ENCODE measurements at regions not wholly inside any gene's neighbourhood (a gene's known extent, or its start where the extent isn't known, plus 50 kb on each side); places are given as distances from the start of the nearest gene placed in this dataset.

DNA sequence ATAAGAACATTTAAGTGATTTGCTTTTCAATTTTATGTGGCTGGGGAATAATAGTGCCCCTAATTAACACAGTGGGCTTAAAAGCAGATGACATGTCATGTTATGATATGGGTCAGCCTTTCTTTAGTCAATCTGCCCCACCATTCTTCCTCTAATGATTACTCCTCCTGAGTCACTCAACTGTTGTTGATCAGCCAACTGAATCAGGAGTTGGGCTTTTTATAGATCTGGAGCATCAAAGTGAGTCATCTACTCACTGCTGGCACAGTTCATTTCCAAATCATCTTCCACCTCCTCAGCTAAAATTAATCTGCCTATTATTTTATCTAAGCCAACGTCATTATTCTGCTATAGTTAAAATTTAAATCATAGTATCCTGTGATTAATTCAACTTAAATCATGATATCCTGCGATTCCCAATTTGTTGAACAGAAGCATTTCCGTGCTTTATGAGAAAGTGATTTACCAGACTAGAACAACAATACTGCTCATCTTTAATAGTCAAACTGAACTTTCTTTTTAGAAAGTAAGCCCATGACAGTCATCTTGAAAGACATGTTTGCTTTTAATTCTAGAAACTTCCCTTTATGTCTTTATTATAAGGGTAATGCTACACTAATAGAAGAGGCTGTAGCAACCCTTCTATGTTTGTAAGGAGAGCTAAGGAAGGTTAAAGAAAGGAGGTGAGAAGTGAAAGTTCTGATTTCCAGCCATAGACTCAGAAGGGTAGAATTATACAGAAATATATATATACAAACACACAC, 551.4 kb downstream of the TBC1D4 start:
- no peak for DNase-seq

DNA sequence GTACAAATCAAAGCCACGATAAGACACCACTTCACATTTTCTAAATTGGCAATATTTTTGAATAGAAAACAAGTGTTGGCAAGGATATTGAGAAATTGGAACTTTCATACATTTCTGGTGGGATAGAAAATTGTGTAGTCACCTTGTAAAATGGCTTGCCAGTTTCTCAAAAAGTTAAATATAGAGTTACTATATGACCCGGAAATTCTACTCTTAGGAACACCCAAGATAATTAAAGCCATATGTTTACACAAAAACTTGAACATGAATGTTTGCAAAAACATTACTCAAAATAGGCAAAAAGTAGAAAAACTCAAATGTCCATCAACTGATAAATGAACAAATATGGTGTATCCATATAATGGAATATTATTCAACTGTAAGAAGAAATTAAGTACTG, 552.5 kb downstream of the TBC1D4 start:
- DNase-seq: no peak

DNA sequence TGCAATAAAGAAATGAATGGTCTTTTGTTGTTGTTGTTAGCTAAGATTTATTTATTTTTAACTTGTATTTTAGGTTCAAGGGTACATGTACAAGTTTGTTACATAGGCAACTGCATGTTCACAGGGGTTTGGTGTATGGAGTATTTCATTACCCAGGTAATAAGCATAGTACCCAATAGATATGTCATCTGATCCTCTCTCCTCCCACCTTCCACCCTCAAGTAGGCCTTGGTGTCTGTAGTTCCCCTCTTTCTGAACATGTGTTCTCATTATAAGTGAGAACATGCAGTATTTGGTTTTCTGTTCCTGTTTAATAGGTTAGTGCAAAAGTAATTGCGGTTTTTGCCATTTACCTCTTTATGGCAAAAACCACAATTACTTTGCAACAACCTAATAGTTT, 554.1 kb downstream of the TBC1D4 start:
- no peak for DNase-seq

DNA sequence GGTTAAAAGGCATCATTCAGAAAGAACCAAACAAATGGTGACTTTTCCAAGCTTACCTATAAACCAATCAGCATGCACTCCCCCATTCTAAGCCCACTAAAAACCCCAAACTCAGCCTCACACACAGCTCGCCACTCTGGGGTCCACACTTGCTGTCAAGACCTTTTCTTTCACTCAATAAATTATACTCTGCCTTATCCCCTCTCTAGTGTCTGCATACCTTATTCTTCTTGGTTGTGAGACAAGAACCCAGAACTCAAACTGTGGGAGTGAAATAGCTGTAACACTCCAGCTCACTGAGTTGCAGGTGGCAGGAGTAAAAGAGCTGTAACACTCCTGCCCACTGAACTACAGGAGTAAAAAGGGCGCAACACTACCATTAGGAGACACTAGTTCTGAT, 559.0 kb downstream of the TBC1D4 start:
- DNase-seq: no peak

DNA sequence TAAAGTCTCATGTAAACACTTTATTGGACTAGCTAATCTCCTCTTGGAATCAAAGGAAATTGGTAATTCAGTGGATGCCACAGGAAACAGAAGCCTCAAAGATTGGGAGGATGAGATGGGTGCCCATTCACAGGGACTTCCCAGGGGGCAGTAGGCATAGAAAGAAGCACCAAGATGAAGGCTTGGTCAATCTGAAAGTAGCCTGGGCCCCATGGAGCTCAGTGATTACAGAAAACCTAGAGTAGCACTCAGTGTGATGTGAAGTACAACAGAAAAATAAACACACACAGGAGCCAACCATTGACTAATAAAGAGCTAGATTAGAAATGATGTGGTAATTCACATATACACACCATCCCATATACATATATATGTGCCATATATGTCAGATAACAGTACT, 560.6 kb downstream of the TBC1D4 start:
- DNase-seq: no peak

DNA sequence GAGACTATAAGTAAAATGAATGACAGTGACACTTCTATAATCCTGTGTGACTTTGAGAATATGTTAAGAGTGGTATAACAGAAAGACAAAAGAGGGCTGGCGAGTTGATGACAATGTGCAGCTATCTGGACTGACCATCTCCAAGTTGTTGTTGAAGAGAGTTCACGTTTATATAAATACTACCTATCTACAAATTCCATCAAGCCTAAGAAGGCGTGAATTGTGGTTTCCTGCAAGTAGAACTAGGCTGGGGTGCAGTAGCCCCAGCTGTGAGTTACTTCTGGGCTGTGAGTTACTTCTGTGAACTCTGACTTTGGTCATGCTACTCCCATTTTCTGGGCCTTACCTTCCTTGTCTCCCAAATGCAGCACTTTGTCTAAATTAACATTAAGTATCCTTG, 561.0 kb downstream of the TBC1D4 start:
- no peak for DNase-seq

DNA sequence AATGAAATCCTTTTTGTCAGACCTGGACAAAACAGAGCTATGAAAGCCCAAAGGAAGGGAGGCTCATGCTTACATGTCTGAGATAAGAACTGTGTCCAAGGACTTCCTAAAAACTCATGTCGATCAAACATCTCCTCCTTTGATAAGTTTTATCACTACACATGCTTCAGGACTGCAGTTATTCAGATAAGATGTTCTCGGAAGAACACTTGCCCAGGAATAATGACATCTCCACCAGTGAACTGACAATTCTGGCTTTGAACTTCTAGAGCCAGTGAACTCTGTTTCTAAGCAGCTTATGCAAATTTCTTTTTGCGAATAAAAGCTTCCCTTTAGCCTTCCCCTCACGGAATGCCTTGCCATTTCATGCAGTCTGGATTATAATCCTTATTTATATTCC, 561.6 kb downstream of the TBC1D4 start:
- no peak for DNase-seq

DNA sequence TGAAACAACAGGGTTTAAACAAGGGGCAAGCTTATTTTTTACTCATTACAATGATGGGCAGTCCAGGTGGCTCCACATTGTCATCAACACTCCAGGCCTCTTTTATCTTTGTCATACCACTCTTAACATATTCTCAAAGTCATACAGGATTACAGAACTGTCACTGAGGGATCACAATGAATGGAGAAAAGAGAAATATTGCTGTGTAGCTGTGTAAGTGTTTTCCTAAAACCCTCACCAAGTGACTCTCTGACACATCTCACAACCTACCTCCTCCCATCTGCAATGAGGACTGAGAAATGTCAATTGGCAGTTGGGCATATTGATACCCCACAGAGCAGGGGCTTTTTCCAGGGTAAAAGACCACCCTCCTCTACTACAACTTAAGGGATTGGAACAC, 562.1 kb downstream of the TBC1D4 start:
- DNase-seq: no peak

DNA sequence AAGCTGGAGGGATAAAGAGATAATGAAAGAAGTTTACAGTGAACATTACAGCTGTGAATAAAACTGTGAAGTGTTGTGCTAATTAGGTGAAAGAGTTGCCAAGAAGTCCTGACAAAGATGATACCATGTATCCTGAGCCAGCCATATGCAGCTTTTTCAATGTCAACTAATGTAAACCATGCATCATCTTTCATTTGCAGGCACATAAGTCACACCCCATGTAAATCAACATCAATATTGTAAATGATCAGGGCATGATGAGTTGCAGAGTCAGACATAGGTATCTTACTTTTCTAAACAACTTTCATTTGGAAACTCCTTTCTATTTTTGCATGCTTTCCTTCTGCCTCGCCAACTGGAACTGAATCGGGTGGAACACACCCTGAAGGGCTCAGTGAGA, 569.1 kb downstream of the TBC1D4 start:
- no peak for DNase-seq

DNA sequence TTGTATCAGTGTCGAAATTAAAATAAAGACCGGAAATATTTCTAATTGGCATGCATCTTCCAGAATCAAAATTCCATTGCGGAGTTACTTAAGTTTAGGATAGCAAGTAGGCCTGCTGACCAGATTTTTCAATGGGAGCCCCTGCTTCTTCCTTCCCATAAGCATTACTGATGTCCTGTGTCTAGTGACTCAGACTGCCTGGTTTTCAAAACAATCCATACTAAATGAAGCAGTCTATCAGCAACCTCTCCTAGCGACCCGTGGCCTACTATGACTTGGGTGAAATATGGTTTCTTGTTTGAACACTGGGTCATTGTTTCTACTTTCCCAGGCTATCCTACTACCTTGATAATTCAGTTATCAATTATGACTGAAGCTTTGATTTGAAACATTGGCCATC, 571.6 kb downstream of the TBC1D4 start:
- DNase-seq: no peak

DNA sequence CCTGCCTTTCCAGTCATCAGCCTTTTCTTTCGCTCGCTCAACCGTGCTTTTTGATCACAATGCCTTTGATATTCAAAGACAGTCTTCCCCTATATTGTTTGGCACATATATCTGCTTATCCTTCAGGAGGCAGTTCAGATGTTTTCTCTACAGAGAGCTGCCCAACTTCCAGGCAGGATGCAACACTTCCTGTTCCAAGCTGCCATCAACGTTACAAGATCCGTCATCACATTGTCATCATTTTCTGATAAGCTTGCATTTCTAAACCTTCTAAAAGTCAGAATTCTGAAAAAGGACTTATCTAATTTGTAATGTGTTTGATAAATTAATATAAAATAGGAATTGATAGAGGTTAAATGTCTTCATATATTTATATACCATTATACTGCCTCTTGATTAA, 574.2 kb downstream of the TBC1D4 start:
- DNase-seq: no peak

DNA sequence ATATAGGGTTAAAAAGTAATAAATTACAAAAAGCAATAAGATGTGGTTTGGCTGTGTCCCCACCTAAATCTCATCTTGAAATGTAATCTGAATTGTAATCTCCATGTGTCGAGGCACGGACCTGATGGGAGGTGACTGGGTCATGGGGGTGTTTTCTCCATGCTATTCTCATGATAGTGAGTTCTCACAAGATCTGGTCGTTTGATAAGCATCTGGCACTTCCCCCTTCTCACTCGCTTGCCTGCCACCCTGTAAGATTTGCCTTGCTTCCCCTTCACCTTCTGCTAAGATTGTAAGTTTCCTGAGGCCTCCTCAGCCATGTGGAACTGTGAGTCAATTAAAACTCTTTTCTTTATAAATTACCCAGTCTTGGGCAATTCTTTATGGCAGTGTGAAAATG, 577.4 kb downstream of the TBC1D4 start:
- no peak for DNase-seq

DNA sequence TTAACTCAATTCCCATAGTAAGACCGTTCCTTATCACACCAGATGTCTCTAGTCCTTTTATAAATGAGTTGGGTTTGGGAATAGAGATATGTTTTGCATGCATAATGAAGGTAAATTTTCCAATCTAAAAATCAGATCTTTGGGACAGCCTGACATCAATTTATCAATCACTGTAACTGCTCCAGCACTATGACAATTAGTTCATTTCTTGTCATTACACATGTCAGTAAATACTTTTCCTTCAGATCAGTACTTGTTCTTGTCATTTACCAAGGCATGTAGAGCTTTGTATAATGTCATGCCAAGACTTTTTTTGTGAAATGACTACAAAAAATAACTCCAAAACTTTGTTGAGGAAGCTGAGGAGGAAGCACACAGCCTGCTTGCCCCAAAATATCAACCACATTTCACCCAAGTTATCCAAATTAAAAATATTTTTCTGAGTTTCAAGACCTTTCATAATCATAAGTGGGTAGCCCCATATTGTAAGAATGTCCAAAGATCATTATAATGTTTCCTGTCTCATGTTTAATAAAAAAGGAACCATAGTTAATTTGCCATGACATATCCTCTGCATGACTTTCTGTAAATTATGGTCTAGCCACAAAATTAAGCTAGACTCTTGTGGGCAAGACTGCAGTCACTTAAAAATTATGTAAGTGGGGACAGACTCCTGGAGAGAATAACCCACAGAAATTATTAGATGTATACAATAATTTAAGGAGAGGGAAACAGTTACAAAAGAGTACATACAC, 586.8 kb downstream of the TBC1D4 start:
- no peak for DNase-seq

DNA sequence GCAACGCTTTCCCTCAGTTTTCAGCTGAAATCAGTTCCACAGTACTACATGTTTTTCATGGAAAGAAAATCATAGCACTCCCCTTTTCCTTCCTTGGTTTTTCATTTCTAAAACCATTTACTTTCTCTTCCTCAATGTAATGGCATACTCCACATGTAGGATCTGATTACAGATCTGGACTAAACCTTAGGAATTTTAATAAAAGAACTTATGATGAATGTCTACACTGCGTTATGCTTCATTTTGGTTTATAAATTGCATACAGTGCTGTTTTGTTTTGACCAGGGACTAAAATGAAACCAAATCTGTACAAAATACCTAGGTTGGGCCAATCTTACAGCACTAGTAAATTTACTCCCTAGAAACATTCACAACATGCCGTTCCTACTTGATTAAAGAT, 589.9 kb downstream of the TBC1D4 start:
- no peak for DNase-seq

DNA sequence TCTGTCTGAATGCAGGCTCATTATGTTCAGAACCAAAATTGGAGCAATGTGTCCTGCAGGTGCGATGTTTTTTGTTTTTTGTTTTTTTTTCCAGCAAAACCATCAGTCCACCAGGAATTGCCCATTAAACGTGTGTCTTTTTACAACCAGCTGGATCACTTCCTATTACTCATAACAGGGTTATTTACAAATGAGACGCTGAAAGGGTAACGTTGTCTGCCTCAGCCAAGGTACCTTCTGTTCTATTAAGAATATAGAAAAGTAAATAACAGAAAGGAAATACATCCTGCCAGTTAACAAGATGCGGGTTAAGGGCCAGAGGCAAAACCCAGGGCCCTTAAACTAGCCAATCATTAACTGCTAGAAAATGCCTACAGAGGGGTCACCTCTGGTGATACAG, 590.4 kb downstream of the TBC1D4 start:
- DNase-seq: no peak

DNA sequence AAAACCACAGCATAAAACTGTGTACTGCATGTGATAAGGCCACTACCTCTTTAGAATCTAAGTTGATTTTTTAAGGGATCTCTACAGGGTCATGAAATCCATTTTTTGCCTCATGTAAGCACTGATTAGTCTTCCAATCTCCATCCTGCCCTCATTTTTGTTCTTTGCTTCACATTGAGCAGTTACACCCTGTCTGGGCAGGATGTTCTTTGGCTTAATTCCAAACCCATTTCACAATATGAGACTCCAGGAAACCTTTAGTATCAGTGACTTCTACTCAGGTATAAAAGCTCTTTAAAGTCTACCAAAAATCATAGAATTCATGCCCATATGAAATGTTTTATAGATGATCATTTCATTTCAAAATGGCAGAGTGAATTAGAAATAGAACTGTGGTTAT, 592.6 kb downstream of the TBC1D4 start:
- no peak for DNase-seq

DNA sequence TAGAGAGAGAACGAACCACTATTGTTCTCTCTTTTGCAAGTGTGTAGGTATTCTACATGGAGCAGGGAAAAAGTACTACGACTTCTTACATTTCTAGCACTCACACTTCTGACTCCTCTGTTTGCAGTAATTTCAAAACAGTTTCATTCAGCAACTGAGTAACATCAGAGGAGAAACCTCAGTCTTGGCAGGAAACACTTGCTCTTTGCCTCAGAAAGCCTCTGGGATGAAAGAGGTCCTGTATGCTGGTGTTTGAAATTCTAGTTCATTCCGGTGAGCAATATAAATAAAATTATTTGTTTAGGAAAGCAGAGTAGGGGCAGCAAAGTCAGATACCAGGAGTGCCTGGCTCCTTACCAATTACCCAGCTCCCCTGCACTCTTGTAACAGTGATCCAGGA, 595.5 kb downstream of the TBC1D4 start:
- no peak for DNase-seq

DNA sequence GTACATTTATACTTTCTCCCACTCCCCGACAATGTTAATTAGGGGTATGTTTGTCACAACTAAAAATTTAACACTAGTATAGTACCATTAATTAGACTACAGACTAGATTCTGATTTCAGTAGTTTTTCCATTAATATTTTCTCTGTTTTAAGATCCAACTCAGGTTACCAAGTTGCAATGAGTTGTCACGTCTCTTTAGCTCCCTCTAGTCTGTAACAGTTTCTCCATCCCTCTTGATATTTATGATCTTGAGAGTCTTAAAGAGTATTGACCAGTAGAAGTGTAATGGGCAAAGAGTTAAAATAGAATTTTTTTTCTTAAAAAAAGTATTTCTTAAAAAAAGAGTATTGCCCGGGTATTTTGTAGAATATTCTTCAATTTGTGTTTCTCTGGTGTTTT, 598.1 kb downstream of the TBC1D4 start:
- DNase-seq: no peak

DNA sequence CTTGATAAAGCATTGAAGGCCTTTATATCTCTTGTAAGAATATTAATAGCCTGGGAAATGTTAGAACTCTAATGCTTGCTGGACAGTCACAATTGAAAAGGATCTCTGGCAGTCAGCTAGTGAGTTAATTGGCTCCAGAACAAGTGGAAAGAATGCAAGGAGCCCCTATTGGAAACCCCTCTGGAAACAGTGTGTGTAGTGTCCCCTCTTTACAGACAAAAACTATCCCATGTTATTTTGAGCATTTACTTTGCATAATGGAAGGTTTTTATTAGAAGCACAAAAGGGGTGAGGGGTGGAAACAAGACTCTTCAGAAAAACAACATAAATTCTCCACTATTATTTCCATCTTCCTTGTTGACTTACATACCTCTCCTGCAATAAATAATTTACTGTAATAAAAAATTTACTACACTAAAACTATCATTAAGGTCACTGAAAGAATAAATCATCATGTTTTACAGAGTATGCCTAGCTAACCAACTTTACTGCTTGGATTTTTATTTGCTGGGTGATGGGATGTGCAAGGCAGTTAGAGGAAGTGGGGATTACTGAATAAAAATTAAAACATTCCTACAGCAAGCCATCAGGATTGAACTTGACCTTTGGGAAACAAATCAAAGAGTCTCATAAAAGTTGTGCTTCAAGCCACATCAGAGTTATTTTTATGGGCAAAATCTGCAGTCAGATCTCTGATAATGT, 610.4 kb downstream of the TBC1D4 start:
- no peak for DNase-seq

DNA sequence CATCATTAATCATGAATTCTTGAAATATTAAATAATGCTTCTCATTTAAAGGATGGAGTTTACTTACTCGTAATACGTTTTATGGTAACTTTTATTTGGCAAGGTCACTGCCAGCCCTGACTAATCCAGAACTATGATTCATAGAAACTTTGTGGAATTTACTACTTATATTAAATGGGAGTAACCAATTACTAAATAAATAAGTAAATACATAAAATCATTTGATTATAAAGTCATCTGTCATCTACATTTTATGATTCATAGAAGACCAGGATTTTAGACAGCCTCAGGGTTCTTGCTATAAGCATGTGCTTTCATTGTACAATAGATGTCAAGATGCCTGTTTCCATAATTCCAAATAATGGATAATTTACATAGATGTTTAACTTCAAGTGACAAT, 611.1 kb downstream of the TBC1D4 start:
- DNase-seq: no peak

DNA sequence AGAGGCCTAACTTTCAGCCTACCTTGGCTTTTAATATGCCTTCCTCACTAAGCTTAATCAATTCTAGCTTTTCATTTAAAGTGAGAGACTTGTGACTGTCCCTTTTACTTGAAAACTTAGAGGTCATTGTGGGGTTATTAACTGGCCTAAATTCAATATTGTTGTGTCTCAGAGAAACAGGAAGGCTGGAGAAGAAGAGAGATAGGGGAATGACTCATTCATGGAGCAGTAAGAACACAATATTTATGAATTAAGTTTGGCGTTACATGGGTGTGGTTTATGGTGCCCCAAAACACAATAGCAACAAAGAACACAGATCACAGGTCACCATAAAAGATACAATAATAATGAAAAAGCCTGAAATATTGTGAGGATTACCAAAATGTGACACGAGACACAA, 612.1 kb downstream of the TBC1D4 start:
- DNase-seq: no peak

DNA sequence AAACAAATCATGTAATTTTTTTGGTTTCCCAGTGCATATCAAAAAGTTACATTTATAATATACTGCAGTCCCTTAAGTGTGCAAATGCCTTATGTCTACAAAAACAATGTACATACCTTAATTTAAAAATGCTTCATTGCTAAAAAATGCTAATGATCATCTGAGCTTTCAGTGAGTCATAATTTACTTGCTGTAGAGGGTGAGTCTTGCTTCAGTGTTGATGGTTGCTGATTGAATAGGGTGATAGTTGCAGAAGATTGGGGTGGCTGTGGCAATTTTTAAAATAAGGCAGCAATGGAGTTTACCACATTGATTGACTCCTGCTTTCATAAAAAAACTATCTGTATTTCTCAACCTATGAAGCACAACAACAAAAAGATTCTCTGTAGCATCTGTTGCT, 613.9 kb downstream of the TBC1D4 start:
- DNase-seq: no peak

DNA sequence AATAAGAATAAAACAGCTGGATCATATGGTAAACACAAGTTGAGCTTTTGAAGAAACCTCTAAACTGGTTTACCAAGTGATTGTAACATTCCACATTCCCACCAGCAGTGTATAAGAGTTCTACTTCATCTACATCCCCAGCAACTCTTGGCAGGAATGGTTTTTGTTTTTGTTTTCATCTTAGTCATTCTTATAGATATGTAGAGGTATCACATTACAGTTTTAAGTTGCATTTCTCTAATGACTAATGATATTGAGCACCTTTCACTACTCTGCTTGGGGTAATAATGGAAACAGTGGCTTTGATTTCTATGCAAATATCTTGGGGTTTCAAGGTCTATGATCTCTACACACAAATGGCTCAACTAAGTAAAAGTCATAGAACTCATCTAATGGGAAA, 614.5 kb downstream of the TBC1D4 start:
- DNase-seq: no peak

DNA sequence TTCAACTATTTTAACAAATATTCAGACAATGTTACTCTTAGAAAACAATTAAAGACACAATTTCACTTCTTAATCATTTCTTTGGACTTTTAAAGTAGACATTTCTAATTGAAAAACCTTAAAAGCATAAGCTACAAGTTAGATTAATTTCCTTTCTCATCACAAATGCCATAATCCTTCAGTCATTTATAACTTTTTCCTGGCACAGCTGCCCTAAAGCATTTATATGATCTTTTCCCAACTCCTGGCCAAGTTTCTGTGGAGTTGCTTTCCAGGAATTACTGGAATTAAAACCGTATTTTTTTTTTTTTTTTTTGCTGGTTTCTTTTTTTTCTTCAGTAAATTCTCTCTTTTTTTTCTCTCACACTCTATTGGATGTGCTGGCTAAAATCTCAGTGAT, 615.9 kb downstream of the TBC1D4 start:
- no peak for DNase-seq

All from RPMI8226 (cell line).